IMR-90 (cell line): ENCODE measurements at regions not wholly inside any gene's neighbourhood (a gene's known extent, or its start where the extent isn't known, plus 50 kb on each side); places are given as distances from the start of the nearest gene placed in this dataset.

Experiments
- ATAC-seq: fragments of 200-7000 bp; cut with Tn5 transposase; 2 replicates; pipeline ENCODE4 v1.9.1; 2020; ENCODE audit warnings: low read depth, mild to moderate bottlenecking, moderate library complexity
- BruUV-seq: library from RNA; stranded (reverse); fragments of 400-500 nt; replicated peaks from 2 replicates; lab custom pipeline; 2021; lab: Mats Ljungman, UMichigan
- CTCF ChIA-PET: fragments of 300-600 bp; formaldehyde crosslinking; extraction: SDS; loops from one replicate; lab custom pipeline; 2021; ENCODE audit warnings: antibody characterized with exemption; lab: Yijun Ruan, JAX
- POLR2A ChIA-PET: fragments of 300-600 bp; sonication (Branson Sonifier 250); formaldehyde crosslinking; loops from one replicate; lab custom pipeline; 2022; ENCODE audit warnings: antibody characterized with exemption; ENCODE audit not compliant: unreplicated experiment; lab: Charles Lee
- DNase-seq: peaks from one replicate; pipeline ENCODE4 v3.0.0; 2013
- H2AFZ ChIP-seq: replicated peaks from 2 replicates; pipeline ENCODE3; 2013; ENCODE audit warnings: low read length, mild to moderate bottlenecking; ENCODE audit not compliant: poor library complexity
- H2AK5ac ChIP-seq: 2 replicates; pipeline ENCODE4 v1.6.1; 2013; ENCODE audit warnings: low read depth, low read length, inconsistent platforms
- H2AK9ac ChIP-seq: replicated peaks from 2 replicates; pipeline ENCODE3; 2013; ENCODE audit warnings: mild to moderate bottlenecking, low read depth, low read length, moderate library complexity; ENCODE audit not compliant: poor library complexity
- H2BK120ac ChIP-seq: 2 replicates; pipeline ENCODE4 v1.6.1; 2013; ENCODE audit warnings: low read depth, low read length, inconsistent platforms
- H2BK15ac ChIP-seq: 3 replicates; pipeline ENCODE4 v1.6.1; 2013; ENCODE audit warnings: low read depth, low read length, inconsistent platforms
- H2BK20ac ChIP-seq: 2 replicates; pipeline ENCODE4 v1.6.1; 2013; ENCODE audit warnings: low read depth, mild to moderate bottlenecking, inconsistent platforms, low read length, moderate library complexity
- H2BK5ac ChIP-seq: 2 replicates; pipeline ENCODE4 v1.6.1; 2013; ENCODE audit warnings: mild to moderate bottlenecking, low read depth, low read length, inconsistent platforms; ENCODE audit not compliant: poor library complexity, severe bottlenecking
- H3K14ac ChIP-seq: replicated peaks from 2 replicates; pipeline ENCODE4 v1.6.1; 2013; ENCODE audit warnings: low read depth, low read length, inconsistent platforms
- H3K18ac ChIP-seq: 2 replicates; pipeline ENCODE4 v1.6.1; 2013; ENCODE audit warnings: low read depth, low read length, control low read depth
- H3K23ac ChIP-seq: 2 replicates; pipeline ENCODE4 v1.6.1; 2013; ENCODE audit warnings: low read depth, low read length, inconsistent platforms
- H3K27ac ChIP-seq: 2 replicates; pipeline ENCODE4 v1.5.1; 2013; ENCODE audit warnings: mild to moderate bottlenecking, control low read depth, low read length; ENCODE audit not compliant: insufficient read depth
- H3K27me3 ChIP-seq: 2 replicates; pipeline ENCODE4 v1.6.1; 2013; ENCODE audit warnings: low read length; ENCODE audit not compliant: control insufficient read depth, insufficient read depth
- H3K36me3 ChIP-seq: 2 replicates; pipeline ENCODE4 v1.6.1; 2013; ENCODE audit warnings: low read length, mixed read lengths; ENCODE audit not compliant: control insufficient read depth, insufficient read depth
- H3K4ac ChIP-seq: 2 replicates; pipeline ENCODE4 v1.6.1; 2013; ENCODE audit warnings: low read depth, low read length, inconsistent platforms
- H3K4me1 ChIP-seq: 2 replicates; pipeline ENCODE4 v1.6.1; 2013; ENCODE audit warnings: low read length, mixed read lengths; ENCODE audit not compliant: control insufficient read depth, insufficient read depth
- H3K4me2 ChIP-seq: 2 replicates; pipeline ENCODE4 v1.6.1; 2013; ENCODE audit warnings: low read depth, mild to moderate bottlenecking, control low read depth, low read length, moderate library complexity
- H3K4me3 ChIP-seq: 2 replicates; pipeline ENCODE4 v1.5.1; 2013; ENCODE audit warnings: low read depth, mild to moderate bottlenecking, control low read depth, low read length, moderate library complexity; ENCODE audit not compliant: insufficient read depth
- H3K56ac ChIP-seq: 2 replicates; pipeline ENCODE4 v1.6.1; 2013; ENCODE audit warnings: low read length, inconsistent platforms; ENCODE audit not compliant: insufficient read depth; ENCODE audit errors: extremely low read depth
- H3K79me1 ChIP-seq, 2 experiments: 2 replicates each; pipeline ENCODE4 v1.6.1; 2013; ENCODE audit warnings: low read length in 2 of 2, inconsistent platforms in 1 of 2, low read depth in 1 of 2
- H3K9ac ChIP-seq: 2 replicates; pipeline ENCODE4 v1.6.1; 2013; ENCODE audit warnings: low read depth, low read length, control low read depth
- H3K9me1 ChIP-seq: 2 replicates; pipeline ENCODE4 v1.6.1; 2013; ENCODE audit warnings: low read length, inconsistent platforms; ENCODE audit not compliant: insufficient read depth
- H3K9me3 ChIP-seq: 2 replicates; pipeline ENCODE4 v1.6.1; 2013; ENCODE audit warnings: low read length; ENCODE audit not compliant: control insufficient read depth, insufficient read depth
- H4K20me1 ChIP-seq: 2 replicates; pipeline ENCODE4 v1.6.1; 2013; ENCODE audit warnings: low read length, inconsistent platforms; ENCODE audit not compliant: insufficient read depth
- H4K5ac ChIP-seq: 2 replicates; pipeline ENCODE4 v1.6.1; 2013; ENCODE audit warnings: mild to moderate bottlenecking, low read depth, low read length, control low read depth
- H4K8ac ChIP-seq, 2 experiments: 2 replicates each; pipeline ENCODE4 v1.6.1; 2013; ENCODE audit warnings: low read depth in 2 of 2, low read length in 2 of 2, control low read depth in 1 of 2, inconsistent platforms in 1 of 2
- H4K91ac ChIP-seq: 2 replicates; pipeline ENCODE4 v1.6.1; 2013; ENCODE audit warnings: low read depth, low read length, inconsistent platforms; ENCODE audit not compliant: insufficient read depth
- BHLHE40 ChIP-seq: fragments of 150-350 bp; IDR thresholded peaks from 2 replicates; pipeline ENCODE4 v1.6.1; 2016; ENCODE audit warnings: mild to moderate bottlenecking, low read depth, low read length
- CHD1 ChIP-seq: IDR thresholded peaks from 2 replicates; pipeline ENCODE4 v1.6.1; 2012; ENCODE audit warnings: low read depth, low read length, improper control_type of control experiment
- MXI1 ChIP-seq: IDR thresholded peaks from 2 replicates; pipeline ENCODE4 v1.6.1; 2012; ENCODE audit warnings: low read depth, mild to moderate bottlenecking, low read length, moderate library complexity, borderline replicate concordance
- RAD21 ChIP-seq: IDR thresholded peaks from 2 replicates; pipeline ENCODE4 v1.6.1; 2012; ENCODE audit warnings: low read length, improper control_type of control experiment
- SMC3 ChIP-seq: fragments of 150-350 bp; IDR thresholded peaks from 2 replicates; pipeline ENCODE4 v1.6.1; 2016; ENCODE audit warnings: low read depth, mild to moderate bottlenecking, antibody characterized with exemption, low read length, moderate library complexity
- WGBS, 2 experiments: methylation state at CpG; one replicate each; pipeline versions ENCODE4 v1.1.5 to v1.1.7; 2013; ENCODE audit warnings: missing lambda C conversion rate in 2 of 2; ENCODE audit not compliant: insufficient read length in 1 of 2; ENCODE audit errors: extremely low coverage in 2 of 2; 5-methylcytosine and 5-hydroxymethylcytosine counted together
- dilution Hi-C: fragments of 300-500 bp; cut with HindIII; formaldehyde crosslinking; loops from one replicate; pipeline ENCODE4 v1.14.3; 2018; ENCODE audit warnings: low sequenced_read_pairs; ENCODE audit not compliant: unreplicated experiment
- in situ Hi-C: fragments of 300-500 bp; cut with MboI; formaldehyde crosslinking; loops from 3 replicates; pipeline ENCODE4 v1.14.3; 2019; ENCODE audit warnings: low sequenced_read_pairs, inconsistent platforms, mixed read lengths
- intact Hi-C: fragments of 100-400 bp; cut with micrococcal nuclease; formaldehyde crosslinking; loops from 2 replicates; pipeline ENCODE4 v1.10.0; 2022
- TF ChIP-seq, protein P1 (sequence below): fragments of 150-350 bp; IDR thresholded peaks from 2 replicates; pipeline ENCODE4 v1.6.1; 2016; ENCODE audit warnings: low read depth, mild to moderate bottlenecking, low read length, moderate library complexity, borderline replicate concordance
- TF ChIP-seq, protein P2 (sequence below): fragments of 150-350 bp; IDR thresholded peaks from 2 replicates; pipeline ENCODE4 v1.6.1; 2017; ENCODE audit warnings: mild to moderate bottlenecking, antibody characterized with exemption, low read length, low read depth

DNA sequence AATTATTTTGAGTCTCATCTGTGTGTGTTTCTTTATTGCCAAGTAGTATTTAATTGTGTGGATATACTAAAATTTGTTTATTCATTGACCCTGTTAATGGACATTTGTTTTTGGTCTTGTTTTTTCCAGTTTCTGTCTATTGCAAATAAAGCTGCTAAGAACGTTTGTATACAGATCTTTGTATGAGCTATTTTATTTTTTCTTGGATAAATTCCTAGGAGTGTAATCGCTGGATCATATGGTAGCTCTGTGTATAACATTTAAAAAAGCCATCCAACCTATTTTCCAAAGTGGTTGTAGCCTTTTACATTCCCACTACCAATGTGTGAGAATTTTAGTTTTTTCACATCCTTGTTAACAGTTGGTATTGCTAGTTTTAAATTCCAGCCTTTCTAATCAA, 382.7 kb upstream of the USP24 start:
- no peak overlapping the region for H3K4ac ChIP-seq
- intact Hi-C loops, result loop anchor here (5.0 kb wide), 1 partner anchor 51 kb away; no protein-coding TSS in a partner anchor
- H2BK5ac ChIP-seq, result no peak overlapping the region
- no peak overlapping the region for H3K23ac ChIP-seq
- H3K4me2 ChIP-seq, result no peak overlapping the region
- CTCF ChIA-PET, result no interaction called here
- in situ Hi-C loops, result no loop called here
- H3K9me1 ChIP-seq, result no peaks in the 10 kb centered on the region
- no peaks in the 10 kb centered on the region for H3K36me3 ChIP-seq
- no peak overlapping the region for H4K5ac ChIP-seq
- no peak overlapping the region for H4K91ac ChIP-seq
- no peak for DNase-seq
- H3K18ac ChIP-seq, result no peak overlapping the region
- H3K9ac ChIP-seq, result no peak overlapping the region
- H3K79me1 ChIP-seq, result no peaks in the 10 kb centered on the region
- no peak overlapping the region for H2AK5ac ChIP-seq
- no peak overlapping the region for H2BK120ac ChIP-seq
- H2BK15ac ChIP-seq, result no peak overlapping the region
- H2BK20ac ChIP-seq, result no peak overlapping the region
- H3K27me3 ChIP-seq, result no peaks in the 10 kb centered on the region
- POLR2A ChIA-PET, result no interaction called here
- no peak overlapping the region for H2AFZ ChIP-seq
- no peak overlapping the region for H3K27ac ChIP-seq
- H2AK9ac ChIP-seq, result no peak overlapping the region
- no peak for TF ChIP-seq BHLHE40
- no peak for TF ChIP-seq SMC3
- TF ChIP-seq, protein P1, sequence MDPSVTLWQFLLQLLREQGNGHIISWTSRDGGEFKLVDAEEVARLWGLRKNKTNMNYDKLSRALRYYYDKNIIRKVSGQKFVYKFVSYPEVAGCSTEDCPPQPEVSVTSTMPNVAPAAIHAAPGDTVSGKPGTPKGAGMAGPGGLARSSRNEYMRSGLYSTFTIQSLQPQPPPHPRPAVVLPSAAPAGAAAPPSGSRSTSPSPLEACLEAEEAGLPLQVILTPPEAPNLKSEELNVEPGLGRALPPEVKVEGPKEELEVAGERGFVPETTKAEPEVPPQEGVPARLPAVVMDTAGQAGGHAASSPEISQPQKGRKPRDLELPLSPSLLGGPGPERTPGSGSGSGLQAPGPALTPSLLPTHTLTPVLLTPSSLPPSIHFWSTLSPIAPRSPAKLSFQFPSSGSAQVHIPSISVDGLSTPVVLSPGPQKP, result no peak
- TF ChIP-seq CHD1, result no peak
- TF ChIP-seq RAD21, result no peak
- TF ChIP-seq, protein P2, sequence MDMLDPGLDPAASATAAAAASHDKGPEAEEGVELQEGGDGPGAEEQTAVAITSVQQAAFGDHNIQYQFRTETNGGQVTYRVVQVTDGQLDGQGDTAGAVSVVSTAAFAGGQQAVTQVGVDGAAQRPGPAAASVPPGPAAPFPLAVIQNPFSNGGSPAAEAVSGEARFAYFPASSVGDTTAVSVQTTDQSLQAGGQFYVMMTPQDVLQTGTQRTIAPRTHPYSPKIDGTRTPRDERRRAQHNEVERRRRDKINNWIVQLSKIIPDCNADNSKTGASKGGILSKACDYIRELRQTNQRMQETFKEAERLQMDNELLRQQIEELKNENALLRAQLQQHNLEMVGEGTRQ, result no peak
- no peak for TF ChIP-seq MXI1
- H3K14ac ChIP-seq, result no peak overlapping the region
- ATAC-seq, result no peak
- BruUV-seq, result no TSS peak
- H3K4me1 ChIP-seq, result no peaks in the 10 kb centered on the region; the same call in 1 of the 2 replicates
- H4K8ac ChIP-seq, result no peak overlapping the region
- H3K56ac ChIP-seq, result no peak overlapping the region
- H3K9me3 ChIP-seq, result no peaks in the 10 kb centered on the region
- no peaks in the 10 kb centered on the region for H4K20me1 ChIP-seq
- WGBS, 2 experiments, result no CpG with 5 or more reads among the region's 2 CpGs
- dilution Hi-C loops, result no loop called here
- H3K4me3 ChIP-seq, result no peak overlapping the region
